ENCODE measurements at regions not wholly inside any gene's neighbourhood (a gene's known extent, or its start where the extent isn't known, plus 50 kb on each side); places are given as distances from the start of the nearest gene placed in this dataset.
A peak's percentile ranks its signal among the peaks of the same experiment; 100 is the strongest.
"Not testable (repeated sequence)": the region's sequence is repeated elsewhere in the genome, so short reads cannot be mapped to it uniquely, and the experiment has no call there.

GRCh38 chr6:26957399-26958127 is 289.9 kb upstream of the PRSS16 start:
- not testable (repeated sequence) for DNase-seq (ENCODE audit: low spot score)

GRCh38 chr6:26961236-26961635 is 286.3 kb upstream of the PRSS16 start:
- not testable (repeated sequence) for DNase-seq (ENCODE audit: low spot score)

DNA sequence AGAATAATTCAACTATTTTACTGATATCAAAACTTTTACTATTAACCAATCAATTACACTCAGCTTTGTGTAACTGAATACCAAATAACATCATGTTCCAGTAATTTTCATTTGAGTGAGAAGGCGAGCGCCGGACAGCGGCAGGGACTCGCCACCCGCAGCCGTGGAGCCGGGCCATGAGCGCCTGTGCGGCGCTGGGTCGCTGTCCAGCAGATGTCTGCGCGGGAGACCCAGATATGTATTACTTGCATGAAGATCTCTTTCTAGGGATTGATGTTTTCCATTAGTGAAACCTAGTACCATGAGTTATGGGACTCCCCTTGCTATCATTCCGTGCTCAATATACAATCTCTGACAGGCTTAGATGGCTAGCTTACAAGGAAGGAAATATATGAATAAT is 245.1 kb upstream of the PRSS16 start:
- DNase-seq (ENCODE audit: low spot score) = no peak

DNA sequence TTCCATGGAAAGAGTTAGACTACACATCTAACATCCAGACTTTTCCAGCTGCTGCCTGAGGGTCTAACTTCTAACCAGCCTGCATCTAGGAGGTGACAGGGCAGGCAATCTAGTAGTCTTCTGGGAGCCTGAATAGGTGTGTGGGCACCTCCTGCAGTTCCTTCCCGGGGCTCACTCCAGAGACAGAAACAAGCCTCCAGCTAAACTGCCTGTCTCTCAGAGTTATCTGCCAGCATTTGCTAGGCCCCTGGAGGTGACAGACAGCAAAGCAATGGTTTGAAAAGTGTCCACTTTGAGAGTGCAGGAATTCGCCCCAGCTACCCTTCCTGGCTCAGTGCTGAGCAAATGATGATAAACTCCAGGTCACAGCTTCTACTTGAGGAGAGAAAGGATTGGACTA is 240.5 kb upstream of the PRSS16 start:
- no peak for DNase-seq (ENCODE audit: low spot score)

DNA sequence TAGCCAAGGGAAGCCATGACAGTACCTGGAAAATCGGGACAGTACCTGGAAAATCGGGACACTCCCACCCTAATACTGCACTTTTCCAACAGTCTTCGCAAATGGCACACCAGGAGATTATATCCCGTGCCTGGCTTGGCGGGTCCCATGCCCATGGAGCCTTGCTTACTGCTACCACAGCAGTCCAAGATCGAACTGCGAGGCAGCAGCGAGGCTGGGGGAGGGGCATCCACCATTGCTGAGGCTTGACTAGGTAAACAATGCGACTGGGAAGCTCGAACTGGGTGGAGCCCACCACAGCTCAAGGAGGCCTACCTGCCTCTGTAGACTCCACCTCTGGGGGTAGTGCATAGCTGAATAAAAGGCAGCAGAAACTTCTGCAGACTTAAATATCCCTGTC is 238.9 kb upstream of the PRSS16 start:
- not testable (repeated sequence) for DNase-seq (ENCODE audit: low spot score)

DNA sequence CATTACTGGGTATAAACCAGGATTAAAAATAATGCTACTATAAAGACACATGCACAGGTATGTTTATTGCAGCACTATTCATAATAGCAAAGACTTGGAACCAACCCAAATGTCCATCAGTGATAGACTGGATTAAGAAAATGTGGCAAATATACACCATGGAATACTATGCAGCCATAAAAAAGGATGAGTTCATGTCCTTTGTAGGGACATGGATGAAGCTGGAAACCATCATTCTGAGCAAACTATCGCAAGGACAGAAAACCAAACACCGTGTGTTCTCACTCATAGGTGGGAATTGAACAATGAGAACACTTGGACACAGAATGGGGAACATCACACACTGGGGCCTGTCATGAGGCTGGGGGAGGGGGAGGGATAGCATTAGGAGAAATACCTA is 233.4 kb upstream of the PRSS16 start:
- not testable (repeated sequence) for DNase-seq (ENCODE audit: low spot score)

- DNase-seq (ENCODE audit: low spot score) = no peak
Observed at GRCh38 chr6:27016689-27017088, 230.8 kb upstream of the PRSS16 start.

- not testable (repeated sequence) for DNase-seq (ENCODE audit: low spot score)
Observed at GRCh38 chr6:27018401-27018800, 229.1 kb upstream of the PRSS16 start.

DNA sequence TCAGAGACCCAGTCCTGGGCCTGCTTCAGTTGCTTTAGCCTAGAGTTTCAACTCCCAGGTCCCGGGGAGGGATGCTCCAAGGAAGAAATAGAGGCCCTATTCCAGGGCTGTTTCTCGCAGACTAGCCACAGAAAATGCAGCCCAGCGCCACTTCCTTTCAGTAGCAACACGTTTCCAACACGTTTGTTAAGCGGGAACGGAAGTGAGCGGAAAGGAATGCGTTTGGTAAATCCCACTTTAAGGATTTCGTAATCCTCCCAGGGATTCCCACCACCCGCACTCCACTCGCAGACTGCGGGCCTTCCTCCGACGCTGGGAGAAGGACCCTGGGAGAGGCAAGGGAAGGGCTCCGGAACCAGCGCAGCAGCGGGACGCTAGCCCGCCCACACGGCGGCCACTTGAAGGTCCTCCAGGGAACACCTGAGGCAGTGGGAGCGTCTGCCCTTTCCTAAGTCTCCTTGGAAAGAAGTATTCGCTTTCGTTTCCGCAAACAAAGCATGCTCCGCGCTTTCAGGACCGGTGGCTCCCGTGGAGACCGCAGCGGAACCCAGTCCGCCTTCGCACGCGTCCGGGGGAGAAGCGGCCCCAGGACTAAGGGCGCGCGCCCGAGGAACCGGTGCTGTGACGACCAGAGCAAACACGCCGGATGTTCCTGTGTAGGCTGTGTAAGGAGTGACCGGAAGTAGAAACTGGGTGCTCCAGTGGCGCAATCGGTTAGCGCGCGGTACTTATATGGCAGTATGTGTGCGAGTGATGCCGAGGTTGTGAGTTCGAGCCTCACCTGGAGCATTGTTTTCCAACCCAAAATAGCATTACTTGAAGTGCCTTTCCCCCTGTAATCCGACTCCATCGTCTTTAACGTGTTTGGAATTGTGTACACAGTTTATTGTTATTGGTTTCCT is 227.6 kb upstream of the PRSS16 start:
- DNase-seq (ENCODE audit: low spot score) = peak; percentile 92

- DNase-seq (ENCODE audit: low spot score) = no peak
Observed at GRCh38 chr6:27020553-27020880, 227.0 kb upstream of the PRSS16 start.

GRCh38 chr6:27023664-27024063 is 223.8 kb upstream of the PRSS16 start:
- no peak for DNase-seq (ENCODE audit: low spot score)

- no peak for DNase-seq (ENCODE audit: low spot score)
Observed at GRCh38 chr6:27025351-27025750, 222.2 kb upstream of the PRSS16 start.

DNA sequence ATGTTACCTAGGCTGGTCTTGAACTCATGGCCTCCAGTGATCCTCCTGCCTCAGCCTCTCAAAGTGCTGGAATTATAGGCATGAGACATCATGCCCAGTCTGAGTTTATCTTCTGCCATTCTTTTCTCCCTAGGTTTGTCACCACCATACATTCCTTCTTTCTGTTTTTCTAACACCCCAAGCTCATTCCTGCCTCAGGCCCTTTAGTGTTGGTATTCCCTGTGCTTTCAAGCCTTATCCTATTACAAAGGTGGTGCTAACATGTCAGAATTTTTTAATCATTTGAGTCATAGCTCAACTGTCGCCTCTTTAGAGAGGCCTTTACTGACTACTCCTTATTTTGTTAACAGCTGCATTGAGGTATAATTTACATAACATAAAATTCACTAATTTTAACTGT is 221.1 kb upstream of the PRSS16 start:
- no peak for DNase-seq (ENCODE audit: low spot score)

DNA sequence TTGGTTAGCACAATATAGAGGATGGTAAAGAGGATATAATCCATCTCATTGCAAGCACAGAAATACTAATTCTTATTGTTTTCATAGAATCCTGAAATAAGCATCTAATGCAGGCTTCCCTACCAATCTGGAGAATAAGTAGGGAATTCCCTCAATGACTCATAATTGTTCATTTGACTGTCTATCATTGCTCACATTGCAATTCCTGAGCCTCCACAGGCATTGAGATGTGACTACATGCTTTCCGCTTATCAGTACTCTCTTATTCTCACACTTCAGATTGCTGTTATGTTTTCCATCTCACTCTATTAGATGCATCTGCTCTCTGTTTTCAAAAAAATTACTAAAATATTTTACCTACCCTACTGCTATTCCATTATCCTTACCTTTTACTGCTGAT is 216.2 kb upstream of the PRSS16 start:
- DNase-seq (ENCODE audit: low spot score) = no peak

- no peak for DNase-seq (ENCODE audit: low spot score)
Observed at GRCh38 chr6:27038498-27038897, 209.0 kb upstream of the PRSS16 start.

DNA sequence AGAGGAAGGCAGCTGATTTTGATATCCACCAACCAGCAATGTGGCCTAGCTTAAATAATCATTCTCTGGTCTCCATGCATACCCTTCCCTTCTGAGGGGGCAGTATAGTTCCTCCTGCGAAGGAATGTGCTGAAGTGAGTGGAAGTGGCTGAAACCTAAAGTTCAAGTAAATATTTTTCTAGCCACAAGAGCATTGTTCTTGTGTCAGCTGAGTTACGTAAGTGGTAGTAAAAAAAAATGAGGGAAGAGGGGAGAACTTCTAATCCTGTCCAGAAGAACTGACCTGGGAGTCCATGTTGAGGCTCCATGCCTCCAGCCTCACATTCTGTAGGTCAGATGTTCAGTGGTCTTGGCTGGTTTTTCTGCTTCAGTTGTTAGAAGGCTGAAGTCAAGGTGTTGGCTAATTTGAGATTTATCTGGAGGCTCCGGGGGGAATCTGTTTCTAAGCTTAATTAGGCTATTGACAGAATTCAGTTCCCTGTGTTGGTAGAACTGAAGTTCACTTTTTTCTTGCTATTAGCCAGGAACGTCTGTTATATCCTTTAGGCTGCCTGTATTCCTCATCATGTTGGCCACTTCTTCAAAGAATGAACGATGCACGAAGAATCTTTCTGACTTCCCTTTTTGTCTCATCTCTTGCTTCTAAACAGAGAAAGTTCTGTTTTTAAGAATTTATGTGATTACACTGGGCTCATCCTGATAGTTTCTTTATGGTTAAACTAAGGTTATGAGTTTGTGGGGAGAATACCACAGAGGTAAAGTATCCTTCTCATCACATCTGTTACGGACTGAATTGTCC is 207.1 kb upstream of the PRSS16 start:
- no peak for DNase-seq (ENCODE audit: low spot score)

GRCh38 chr6:27043244-27043643 is 204.3 kb upstream of the PRSS16 start:
- no peak for DNase-seq (ENCODE audit: low spot score)

DNA sequence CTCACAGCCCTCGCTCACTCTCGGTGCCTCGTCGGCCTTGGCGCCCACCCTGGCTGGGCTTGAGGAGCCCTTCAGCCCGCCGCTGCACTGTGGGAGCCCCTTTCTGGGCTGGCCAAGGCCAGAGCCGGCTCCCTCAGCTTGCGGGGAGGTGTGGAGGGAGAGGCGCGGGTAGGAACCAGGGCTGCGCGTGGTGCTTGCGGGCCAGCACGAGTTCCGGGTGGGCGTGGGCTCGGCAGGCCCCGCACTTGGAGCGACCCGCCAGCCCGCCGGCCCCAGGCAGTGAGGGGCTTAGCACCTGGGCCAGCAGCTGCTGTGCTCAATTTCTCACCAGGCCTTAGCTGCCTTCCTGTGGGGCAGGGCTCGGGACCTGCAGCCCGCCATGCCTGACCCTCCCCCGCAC is 202.4 kb upstream of the PRSS16 start:
- not testable (repeated sequence) for DNase-seq (ENCODE audit: low spot score)

GRCh38 chr6:27047725-27048124 is 199.8 kb upstream of the PRSS16 start:
- not testable (repeated sequence) for DNase-seq (ENCODE audit: low spot score)

GRCh38 chr6:27049863-27050781 is 197.4 kb upstream of the PRSS16 start:
- no peak for DNase-seq (ENCODE audit: low spot score)

- DNase-seq (ENCODE audit: low spot score) = not testable (repeated sequence)
Observed at GRCh38 chr6:27052082-27052730, 195.3 kb upstream of the PRSS16 start.
